CD4-positive, alpha-beta T cell treated with Interleukin-4 for 1 hour (primary cell): ENCODE measurements at regions not wholly inside any gene's neighbourhood (a gene's known extent, or its start where the extent isn't known, plus 50 kb on each side); places are given as distances from the start of the nearest gene placed in this dataset.
"Not testable (repeated sequence)": the region's sequence is repeated elsewhere in the genome, so short reads cannot be mapped to it uniquely, and the experiment has no call there.

Source experiments
- DNase-seq, 2 donors: peaks; one replicate each; pipeline ENCODE4 v3.0.0-alpha.2; 2020 to 2022

GRCh38 chr15:95680728-95681127, 649.8 kb upstream of the NR2F2 start:
- no peak for DNase-seq

GRCh38 chr15:95681836-95682544, 648.5 kb upstream of the NR2F2 start:
- DNase-seq = no peak

GRCh38 chr15:95684126-95684525, 646.4 kb upstream of the NR2F2 start:
- DNase-seq = no peak

GRCh38 chr15:95684693-95685115, 645.8 kb upstream of the NR2F2 start:
- no peak for DNase-seq

GRCh38 chr15:95687061-95687460, 643.4 kb upstream of the NR2F2 start:
- DNase-seq = no peak

GRCh38 chr15:95687686-95688085, 642.8 kb upstream of the NR2F2 start:
- DNase-seq = no peak

GRCh38 chr15:95690631-95691340, 639.7 kb upstream of the NR2F2 start:
- no peak for DNase-seq

- no peak for DNase-seq
Measured at GRCh38 chr15:95693917-95694316, 636.6 kb upstream of the NR2F2 start.

- DNase-seq = no peak
Measured at GRCh38 chr15:95698230-95698629, 632.3 kb upstream of the NR2F2 start.

- DNase-seq = no peak
Measured at GRCh38 chr15:95698951-95699350, 631.5 kb upstream of the NR2F2 start.

GRCh38 chr15:95699578-95699977, 630.9 kb upstream of the NR2F2 start:
- no peak for DNase-seq

GRCh38 chr15:95700692-95701091, 629.8 kb upstream of the NR2F2 start:
- DNase-seq = not testable (repeated sequence)

GRCh38 chr15:95701410-95701809, 629.1 kb upstream of the NR2F2 start:
- no peak for DNase-seq

GRCh38 chr15:95709959-95710695, 620.4 kb upstream of the NR2F2 start:
- no peak for DNase-seq

GRCh38 chr15:95712785-95713184, 617.7 kb upstream of the NR2F2 start:
- no peak for DNase-seq

GRCh38 chr15:95713324-95713723, 617.2 kb upstream of the NR2F2 start:
- DNase-seq = no peak

GRCh38 chr15:95715116-95715903, 615.2 kb upstream of the NR2F2 start:
- DNase-seq = no peak

- no peak for DNase-seq
Measured at GRCh38 chr15:95715906-95716656, 614.4 kb upstream of the NR2F2 start.

- DNase-seq = no peak
Measured at GRCh38 chr15:95716708-95717107, 613.8 kb upstream of the NR2F2 start.

GRCh38 chr15:95718441-95718840, 612.1 kb upstream of the NR2F2 start:
- DNase-seq = no peak

GRCh38 chr15:95724908-95725633, 605.4 kb upstream of the NR2F2 start:
- DNase-seq = no peak

GRCh38 chr15:95726891-95727290, 603.6 kb upstream of the NR2F2 start:
- no peak for DNase-seq
